HG03565 (cell line): ENCODE measurements at regions not wholly inside any gene's neighbourhood (a gene's known extent, or its start where the extent isn't known, plus 50 kb on each side); places are given as distances from the start of the nearest gene placed in this dataset.
"Not testable (repeated sequence)": the region's sequence is repeated elsewhere in the genome, so short reads cannot be mapped to it uniquely, and the experiment has no call there.

Experiments
- ATAC-seq: cut with Tn5 transposase; IDR thresholded peaks from one replicate; pipeline ENCODE4 v1.9.1; 2021; ENCODE audit warnings: mild to moderate bottlenecking, moderate library complexity; ENCODE audit not compliant: unreplicated experiment

DNA sequence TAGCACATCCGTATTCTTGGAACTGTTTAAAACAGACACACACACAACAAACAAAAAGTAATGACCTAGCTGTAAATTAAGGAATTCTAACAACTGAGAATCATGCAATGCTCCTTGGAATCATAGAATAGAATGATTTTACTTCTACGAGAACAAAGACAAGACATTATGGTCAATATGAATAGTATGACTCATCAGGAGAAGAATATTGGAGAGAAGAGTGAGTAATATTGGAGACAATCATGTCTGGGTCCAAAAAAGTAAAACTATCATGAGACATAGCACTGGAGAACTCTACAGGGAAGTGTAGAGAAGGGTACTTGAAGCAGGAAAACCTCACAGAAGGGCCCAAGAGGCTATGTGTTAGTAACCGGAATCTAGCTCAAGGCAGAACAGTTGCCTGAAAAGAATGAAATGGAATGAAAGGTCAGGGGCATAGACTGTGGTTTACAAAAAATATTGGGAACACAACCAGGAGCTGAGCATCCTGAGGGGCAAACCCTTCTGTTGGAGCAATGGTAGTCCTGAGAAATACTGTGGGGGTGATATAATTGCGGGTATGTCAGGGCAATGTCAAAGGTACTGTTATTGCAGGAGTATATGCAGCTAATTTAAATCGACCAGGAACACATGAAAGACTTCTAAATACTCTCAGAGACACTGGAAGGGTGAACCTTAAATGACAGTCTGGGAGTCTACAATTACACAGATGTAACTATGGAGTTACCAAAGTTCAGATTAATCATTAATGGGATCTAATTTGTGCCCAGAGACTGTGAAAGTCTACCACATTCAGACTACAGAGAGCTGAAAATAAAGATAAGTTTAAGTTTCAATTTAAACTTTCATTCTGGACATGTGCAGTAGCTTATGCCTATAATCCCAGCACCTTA is 201.2 kb downstream of the BCHE start:
- ATAC-seq: no peak

DNA sequence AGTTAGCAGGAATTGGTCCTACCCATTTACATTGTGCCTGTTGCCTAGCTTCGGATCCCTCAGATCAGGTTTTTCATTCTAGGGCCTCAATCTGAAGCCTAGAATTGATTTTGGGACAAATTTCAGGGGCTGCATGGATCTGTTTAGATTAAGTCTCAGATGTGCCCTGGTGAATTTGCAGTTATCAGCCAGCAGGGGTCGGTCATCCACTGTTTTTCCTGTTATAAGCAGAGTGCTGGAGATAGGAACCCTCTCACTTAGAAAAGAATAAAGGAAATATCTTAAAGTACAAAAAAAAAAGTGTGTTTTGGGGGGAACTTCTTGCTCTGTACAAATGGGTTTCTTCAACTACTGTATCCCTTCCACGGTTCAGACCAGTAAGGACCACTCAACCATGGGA is 212.5 kb downstream of the BCHE start:
- no peak for ATAC-seq

DNA sequence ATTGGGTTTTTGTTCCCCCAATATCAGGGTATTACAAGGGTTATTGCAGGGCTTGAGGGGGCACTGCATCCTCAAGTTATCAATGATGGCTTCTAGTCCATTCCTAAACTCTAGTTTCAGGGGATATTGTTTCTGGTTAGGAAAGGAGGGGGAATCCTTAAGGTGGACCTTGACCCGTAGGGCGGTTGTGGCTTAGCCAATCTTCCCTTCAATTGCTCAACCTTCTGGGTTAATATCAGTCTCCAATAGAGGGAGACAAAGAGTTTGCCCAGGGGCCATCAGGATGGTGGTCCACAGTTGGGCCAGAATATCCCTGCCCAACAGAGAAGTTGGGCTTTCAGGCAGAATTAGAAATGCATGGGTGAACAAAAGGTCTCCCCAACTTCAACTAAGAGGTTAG is 214.9 kb downstream of the BCHE start:
- ATAC-seq: no peak

DNA sequence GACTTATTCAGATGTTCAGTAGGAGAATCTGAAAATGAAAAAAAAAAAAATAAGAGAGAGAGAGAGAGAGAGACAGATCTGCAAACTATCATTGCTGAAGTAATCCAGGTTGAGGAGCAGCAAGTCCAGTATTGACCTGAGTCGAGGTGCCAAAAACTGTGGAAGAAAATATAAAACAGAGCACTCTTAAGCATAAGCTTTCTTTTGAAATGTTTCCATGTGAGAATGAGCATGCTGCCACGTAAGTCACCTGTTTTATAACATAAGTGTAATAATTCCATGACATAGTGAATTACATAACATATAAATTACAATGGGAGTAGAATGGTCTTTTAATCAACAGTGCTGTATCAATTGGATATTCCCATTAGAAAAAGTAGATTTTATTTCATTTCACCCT is 218.2 kb downstream of the BCHE start:
- no peak for ATAC-seq

DNA sequence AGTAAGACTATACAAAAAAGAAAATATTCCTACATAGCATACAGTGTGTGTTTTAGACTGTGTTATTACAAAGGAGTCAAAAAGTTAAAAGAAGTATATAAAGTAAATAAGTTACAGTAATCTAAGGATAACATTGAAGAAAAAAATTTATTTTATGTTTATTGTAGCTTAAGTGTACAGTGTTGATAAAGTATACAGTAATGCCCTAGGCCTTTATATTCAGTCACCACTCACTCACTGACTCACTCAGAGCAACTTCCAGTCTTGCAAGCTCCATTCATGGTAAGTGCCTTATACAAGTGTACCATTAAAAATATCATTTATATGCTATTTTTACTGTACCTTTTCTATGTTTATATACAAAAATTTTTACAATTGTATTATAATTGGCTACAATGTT is 220.1 kb downstream of the BCHE start:
- ATAC-seq: no peak

DNA sequence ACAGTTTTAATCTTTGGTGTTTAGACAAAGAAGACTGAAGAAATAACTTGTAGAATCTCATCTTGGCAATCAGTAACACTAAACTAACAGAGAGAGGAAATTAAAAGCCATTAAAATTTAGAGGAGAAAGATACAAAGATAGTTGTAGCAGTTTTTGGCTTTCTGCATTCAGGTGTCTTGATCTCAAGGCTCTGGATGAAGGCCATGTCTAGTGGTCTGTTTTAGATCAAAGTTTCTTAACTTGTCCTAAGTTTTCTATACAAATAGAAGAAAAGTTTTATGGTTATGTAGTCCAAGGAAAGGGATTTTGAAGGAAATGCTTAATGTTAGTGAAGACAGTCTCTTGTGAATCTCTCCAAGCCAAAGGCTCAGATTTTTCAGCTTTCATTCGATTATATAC is 222.9 kb downstream of the BCHE start:
- no peak for ATAC-seq

DNA sequence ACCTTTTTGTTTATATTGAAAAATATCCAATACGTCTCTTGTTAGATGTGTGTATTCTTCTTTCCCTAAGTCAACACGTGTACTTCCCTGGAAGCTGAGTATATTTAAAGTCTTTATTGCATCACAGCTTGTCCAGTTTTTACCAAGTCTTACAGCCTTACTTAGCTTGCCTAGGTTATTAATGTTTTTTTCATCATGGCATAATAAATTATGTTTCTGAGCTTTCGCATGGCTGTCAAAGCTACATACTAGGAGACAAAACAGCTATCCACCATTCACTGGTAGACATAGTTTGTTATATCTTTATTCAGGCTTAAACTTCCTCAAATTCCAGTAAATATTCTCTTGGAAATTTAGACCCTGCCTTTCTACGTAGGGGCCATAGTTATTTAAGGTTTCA is 224.2 kb downstream of the BCHE start:
- no peak for ATAC-seq

DNA sequence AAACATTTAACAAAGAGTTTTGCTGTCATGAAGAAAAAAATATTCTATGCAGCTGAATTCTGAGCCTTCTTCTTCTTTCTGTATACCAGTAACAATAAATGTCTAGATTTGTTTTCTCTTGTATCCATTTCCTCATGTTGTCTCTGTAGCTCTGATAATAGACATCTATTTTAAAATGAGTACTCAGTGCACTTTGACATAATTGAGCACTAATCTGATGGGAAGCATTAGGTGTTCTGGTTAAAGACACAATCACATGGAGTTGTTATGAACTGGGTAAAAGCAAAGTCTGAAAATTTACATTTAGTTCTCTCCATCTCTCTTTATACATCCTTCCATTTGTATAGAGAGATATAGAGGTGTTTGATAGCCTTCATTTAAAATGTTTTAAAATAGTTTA is 230.0 kb downstream of the BCHE start:
- ATAC-seq: no peak

DNA sequence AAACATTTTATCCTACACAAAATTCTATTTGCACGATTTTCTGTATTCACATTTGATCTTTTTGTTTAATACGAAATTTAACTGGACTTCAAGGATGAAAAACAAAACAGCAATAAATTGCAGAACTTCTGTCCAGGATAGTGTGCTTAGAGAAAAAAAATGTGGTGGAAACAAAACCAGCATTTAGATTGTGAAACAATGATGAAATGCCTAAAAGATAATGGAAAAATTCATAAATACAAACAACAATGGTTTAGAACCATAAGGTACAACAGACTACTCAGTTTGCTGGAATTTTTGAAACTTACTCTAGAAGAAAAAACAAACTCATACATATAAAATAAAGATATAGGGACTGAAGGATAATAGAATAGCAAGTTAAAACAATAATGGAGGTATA is 234.0 kb downstream of the BCHE start:
- no peak for ATAC-seq

DNA sequence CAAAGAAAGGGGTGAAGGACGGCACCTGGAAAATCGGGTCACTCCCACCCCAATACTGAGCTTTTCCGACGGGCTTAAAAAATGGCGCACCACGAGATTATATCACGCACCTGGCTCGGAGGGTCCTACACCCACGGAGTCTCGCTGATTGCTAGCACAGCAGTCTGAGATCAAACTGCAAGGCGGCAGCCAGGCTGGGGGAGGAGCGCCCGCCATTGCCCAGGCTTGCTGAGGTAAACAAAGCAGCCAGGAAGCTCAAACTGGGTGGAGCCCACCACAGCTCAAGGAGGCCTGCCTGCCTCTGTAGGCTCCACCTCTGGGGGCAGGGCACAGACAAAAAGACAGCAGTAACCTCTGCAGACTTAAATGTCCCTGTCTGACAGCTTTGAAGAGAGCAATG is 264.7 kb downstream of the BCHE start:
- ATAC-seq: not testable (repeated sequence)

DNA sequence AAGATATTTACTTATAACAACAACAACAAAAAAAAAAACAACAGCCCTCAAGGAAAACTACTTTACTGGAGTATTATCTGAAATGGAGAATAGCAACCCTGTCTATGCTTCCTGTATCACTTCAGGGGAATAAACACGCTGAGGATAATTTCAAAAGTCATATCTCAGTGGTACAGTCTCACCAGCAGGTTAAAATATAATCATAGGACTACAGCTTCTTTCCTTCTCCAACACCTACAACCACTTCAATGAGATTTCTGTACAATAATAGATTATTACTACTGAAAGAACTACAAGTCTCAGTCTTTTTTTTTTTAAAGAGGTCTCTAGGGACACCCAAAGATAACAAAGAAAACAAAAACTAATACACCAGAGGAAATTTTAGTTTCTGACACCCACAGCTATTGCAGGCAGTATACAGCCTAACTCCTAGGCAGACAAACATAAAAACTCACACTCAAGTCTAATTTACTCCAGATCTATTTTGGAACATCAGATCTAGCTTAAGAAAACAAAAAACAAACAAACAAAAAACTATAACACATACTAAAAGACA is 268.2 kb downstream of the BCHE start:
- ATAC-seq: no peak

DNA sequence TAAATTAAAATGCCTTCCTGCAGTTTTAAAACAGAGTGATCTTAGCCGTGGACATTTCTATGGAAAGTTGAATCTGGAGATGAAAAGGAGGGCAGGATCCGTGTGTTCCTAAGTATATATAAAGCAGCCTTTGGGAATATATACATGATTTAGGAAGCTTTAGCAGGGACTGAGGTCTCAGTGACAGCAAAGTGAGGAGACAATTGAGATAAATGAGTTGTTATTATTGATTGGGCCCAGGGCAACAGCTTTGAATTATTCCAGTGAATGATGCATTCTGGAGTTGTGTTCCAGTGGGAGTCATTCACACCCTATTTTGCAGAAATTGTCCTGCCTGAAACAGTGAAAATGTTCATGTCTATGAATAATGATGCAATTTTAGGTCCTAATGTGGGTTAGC is 281.4 kb downstream of the BCHE start:
- no peak for ATAC-seq

DNA sequence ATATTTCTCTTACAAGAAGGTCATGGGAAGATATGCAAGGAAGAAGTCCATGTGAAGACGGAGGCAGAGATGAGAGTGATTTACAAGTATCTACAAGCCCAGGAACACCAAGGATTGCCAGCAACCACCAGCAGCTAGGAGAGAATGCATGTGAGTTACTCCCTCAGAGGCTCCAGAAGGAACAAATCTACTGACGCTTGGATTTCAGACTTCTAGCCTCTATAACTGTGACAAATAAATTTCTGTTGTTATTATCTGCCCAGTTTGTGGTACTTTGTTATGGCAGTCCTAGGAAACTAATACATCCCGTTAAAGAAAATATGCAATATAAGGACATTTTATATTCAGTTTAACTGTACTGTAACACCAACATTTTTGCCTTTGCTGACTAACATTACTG is 283.9 kb downstream of the BCHE start:
- no peak for ATAC-seq

DNA sequence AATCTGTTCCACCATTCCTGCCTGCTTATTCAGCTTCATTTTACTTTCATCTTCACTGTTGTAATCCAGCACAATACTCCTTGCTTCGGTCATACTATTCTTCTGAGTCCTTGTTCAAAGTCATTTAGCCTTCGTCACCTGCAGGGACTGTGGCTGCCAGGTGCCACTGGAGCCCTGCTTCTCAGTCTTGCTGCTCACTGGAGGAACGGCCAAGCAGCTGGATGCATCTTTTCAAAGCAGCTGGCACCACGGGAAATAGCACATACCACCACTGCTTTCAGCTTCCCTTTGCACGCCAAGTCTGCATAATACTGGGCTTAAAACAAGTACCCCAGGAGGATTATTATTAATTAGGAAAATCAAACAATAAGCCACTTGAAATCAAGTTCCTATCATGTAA is 287.6 kb downstream of the BCHE start:
- no peak for ATAC-seq

DNA sequence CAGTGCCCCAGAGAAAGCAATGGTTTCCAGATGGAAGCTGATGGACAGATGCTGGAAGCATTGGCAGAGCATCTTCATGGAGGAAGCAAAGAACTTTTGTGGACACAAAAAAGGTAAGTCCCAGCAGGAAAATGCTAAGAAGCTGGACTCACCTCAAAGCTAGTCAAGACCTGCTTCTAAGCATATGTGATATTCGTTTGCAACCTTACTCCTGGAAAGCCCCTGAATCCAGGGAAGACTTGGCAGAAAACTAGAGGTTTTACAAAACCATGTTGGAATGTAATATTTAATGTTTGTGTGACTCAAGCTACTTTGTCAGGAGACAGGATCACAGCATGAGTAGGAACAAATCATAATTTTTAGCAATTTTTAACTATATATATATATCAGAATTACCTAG is 288.2 kb downstream of the BCHE start:
- ATAC-seq: no peak

DNA sequence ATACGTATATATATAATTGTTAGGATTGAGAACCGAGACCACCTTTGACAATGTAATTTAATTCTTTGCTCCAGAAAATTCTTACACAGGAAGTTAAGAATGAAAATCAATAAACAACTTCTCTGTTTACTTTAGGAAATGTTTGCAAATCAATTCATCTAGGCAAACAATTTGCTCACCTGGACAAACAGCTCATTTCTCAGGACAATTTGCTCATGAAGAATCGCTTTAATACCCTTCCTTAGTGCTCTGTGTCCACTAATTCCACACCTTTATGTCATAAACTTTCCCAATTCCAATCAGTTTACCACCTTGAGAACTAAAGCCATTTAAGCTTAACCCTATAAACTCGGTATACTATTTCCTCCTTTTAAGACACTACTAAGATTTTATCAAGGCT is 292.2 kb downstream of the BCHE start:
- no peak for ATAC-seq

DNA sequence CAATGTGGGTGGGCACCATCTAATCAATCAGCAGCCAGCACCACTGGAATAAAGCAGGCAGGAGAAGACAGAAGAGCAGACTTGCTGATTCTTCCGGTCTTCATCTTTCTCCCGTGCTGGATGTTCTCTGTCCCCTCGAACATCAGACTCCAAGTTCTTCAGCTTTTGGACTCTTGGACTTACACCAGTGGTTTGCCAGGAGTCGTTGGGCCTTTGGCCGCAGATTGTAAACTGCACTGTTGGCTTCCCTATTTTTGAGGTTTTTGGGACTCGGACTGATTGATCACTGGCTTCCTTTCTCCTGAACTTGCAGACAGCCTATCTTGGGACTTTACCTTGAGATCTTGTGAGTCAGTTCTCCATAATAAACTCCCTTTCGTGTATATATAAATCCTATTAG is 292.8 kb downstream of the BCHE start:
- no peak for ATAC-seq

DNA sequence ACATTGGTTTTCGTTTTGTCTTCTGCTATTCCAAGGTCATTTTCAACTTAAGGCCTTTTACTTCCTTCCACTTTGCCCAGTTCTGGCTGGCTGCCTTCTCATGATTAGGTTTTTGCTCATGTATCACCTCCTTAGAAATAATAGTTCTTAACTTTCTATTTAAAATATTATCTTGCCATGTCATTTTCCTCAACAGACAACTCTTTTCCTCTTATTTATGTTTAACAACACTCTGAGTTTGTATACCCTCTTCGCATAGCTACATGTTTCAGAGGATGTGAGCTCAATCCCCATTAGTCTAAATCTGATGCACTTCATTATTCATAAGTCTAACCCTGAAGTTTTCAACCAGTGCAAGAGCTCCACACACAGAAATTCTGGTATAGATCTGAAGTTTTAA is 299.1 kb downstream of the BCHE start:
- no peak for ATAC-seq

DNA sequence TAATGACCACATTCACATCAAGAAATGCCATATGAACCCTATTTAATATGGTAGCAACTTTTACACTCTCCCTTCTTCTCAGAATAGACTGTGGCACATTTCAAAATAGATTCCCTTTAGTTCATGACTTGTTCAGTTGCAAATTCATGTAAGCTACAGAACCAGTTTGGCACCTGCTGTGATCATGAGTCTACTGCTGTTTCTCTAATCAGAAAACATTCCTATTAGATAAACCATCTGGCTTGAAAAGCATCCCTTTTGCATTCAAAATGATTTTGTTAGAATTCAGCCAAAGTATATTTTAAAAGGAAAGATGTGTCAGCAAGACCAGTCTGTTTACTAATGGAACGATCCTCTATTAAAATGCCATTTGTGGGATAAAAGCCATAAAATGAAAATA is 304.4 kb downstream of the BCHE start:
- ATAC-seq: no peak

DNA sequence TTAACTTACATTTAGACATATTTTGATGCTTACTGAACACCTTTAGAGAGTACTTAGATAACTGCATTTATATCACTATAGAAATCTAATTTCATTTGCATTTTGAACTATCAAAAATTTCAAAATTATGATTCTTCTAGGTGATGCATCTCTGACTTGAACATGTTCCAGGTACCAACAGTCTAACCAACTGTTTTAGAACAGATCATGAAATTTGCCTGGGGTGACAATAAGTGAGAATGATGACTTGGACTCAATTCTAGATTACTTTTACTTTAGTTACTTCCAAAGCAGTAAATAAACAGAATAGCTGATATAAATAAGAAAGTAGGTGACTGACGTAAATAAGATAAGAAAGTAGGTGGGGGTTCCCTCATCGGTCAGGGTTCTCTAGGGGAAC is 307.8 kb downstream of the BCHE start:
- ATAC-seq: no peak

DNA sequence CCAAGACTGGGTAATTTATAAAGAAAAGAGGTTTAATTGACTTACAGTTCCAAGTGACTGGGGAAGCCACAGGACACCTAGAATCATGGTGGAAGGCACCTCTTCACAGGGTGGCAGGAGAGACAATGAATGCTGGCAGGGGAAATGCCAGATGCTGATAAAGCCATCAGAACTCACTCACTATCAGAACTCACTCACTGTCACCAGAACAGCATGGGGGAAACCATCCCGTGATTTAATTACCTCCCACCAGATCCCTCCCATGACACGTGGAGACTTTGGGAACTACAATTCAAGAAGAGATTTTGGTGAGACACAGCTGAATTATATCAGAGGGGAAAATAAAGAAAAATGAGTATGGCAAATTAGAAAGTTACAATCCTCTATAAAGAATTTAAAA is 310.9 kb downstream of the BCHE start:
- no peak for ATAC-seq

DNA sequence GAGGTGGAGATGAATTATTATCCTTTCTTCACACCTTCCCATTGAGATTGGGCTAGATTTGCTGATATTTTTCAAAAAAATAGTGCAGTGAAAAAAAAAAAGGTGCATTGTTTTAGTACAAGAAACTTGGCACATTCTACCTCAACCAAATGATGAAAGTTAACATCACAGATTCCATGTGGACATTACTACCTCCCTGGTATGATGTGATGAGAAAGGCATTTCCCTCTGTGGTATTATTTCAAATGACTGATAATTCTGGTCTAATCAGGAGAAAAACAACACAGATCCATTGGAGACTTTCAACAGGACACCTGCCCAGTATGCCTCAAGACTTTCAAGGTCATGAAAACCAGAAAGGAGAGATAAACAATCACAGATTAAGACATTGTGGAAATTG is 313.4 kb downstream of the BCHE start:
- no peak for ATAC-seq

DNA sequence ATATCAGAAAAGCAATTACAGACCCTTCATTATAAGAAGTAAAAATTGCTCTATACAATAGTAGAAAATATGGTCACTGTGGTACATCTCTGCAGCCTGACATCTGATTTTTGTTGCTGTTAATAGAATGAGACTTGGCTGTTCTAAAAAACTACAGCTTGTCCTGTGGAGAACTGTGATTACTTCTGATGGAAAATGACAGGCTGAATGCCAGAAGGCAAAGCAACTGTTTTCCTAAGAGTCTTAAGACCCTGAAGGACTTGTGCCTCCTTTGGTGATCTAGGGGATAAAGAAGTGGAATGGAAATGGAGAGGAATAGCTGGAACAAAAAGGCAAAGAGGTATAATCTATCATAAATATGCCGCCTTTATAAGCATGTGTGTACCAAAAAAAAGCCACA is 314.8 kb downstream of the BCHE start:
- no peak for ATAC-seq
